Ectodermal cell (in vitro differentiated cells): ENCODE measurements at regions not wholly inside any gene's neighbourhood (a gene's known extent, or its start where the extent isn't known, plus 50 kb on each side); places are given as distances from the start of the nearest gene placed in this dataset.

Experiments
- H3K27ac ChIP-seq: 2 replicates; pipeline ENCODE4 v1.7.0; 2013; ENCODE audit warnings: mild to moderate bottlenecking, low read depth, low read length; ENCODE audit not compliant: insufficient read depth, poor library complexity, severe bottlenecking
- H3K27me3 ChIP-seq: 2 replicates; pipeline ENCODE4 v1.7.0; 2013; ENCODE audit warnings: mild to moderate bottlenecking, low read length; ENCODE audit not compliant: insufficient read depth, control insufficient read depth, poor library complexity, severe bottlenecking
- H3K36me3 ChIP-seq: one replicate; pipeline ENCODE4 v1.7.0; 2013; ENCODE audit warnings: low read length; ENCODE audit not compliant: control insufficient read depth, insufficient read depth
- H3K4me1 ChIP-seq: one replicate; pipeline ENCODE4 v1.7.0; 2013; ENCODE audit warnings: low read length; ENCODE audit not compliant: control insufficient read depth, insufficient read depth
- H3K4me3 ChIP-seq: 2 replicates; pipeline ENCODE4 v1.7.0; 2013; ENCODE audit warnings: low read depth, low read length, control low read depth; ENCODE audit not compliant: insufficient read depth
- H3K9me3 ChIP-seq: 2 replicates; pipeline ENCODE4 v1.7.0; 2013; ENCODE audit warnings: mild to moderate bottlenecking, low read length, moderate library complexity; ENCODE audit not compliant: control insufficient read depth
- WGBS, 2 experiments: methylation state at CpG; one replicate each; pipeline ENCODE4 v1.1.7; 2013; ENCODE audit warnings: missing lambda C conversion rate in 2 of 2; 5-methylcytosine and 5-hydroxymethylcytosine counted together

DNA sequence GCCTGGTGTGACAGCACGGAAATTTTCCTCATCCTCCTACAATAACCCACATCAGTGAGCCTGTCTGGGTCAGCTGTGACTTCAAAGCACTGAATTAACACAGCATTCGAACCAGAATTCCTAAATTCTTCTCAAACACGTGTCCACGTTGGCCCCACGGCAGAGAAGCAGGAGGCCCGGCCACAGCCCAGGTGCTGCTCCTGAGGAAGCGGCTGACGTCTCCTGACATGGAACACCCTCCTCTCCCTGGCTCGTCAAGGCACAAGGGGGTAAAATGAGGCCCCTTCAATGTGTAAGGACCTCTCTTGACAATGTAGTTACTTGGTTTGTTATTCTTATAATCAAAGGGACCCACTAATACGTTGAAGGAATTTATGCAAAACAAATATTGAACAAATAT is 156.3 kb upstream of the GSC start:
- no peak overlapping the region for H3K4me3 ChIP-seq
- no peaks in the 10 kb centered on the region for H3K9me3 ChIP-seq
- WGBS, 2 experiments = 96% methylated on average over 9 to 10 of the region's 10 CpGs
- H3K4me1 ChIP-seq = no peaks in the 10 kb centered on the region
- no peaks in the 10 kb centered on the region for H3K36me3 ChIP-seq
- no peaks in the 10 kb centered on the region for H3K27me3 ChIP-seq
- no peak overlapping the region for H3K27ac ChIP-seq

DNA sequence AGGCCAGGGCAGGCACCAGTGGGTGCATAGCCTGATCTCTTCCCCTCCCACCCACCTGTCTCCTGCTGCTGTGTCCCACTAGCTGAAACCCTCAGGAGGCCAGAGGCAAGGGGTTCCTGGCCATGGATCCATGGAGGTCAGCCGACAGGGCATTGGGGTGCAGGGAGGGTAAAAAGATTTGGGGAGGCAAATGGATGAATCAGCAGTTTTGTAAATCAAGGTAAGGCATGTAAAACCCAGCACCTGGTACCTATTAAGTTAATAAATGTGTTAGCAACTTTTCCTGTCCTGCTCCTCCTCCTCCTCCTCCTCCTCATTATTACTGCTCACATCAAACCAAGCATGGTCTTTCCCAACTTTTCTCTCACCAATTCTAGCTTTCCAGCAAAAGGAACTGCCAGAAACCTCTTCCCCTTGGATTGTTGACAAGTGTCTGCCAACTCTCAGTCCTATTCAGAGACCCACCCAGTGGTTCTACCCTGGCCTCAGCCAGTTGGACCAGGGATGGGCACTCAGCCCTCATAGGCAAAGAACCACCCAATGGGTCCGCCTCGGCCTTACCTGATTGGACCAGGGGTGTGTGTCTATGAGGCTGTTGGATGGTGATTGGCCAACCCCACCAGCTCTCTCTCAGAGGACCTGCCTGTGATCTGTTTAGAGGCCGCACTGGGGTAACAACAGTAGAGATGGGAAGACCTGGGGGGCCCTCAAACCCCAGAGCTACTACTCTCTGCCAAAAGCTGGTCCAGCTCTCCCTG is 155.7 kb upstream of the GSC start:
- WGBS, 2 experiments = 93 to 95% methylated on average over 4 of the region's 4 CpGs

DNA sequence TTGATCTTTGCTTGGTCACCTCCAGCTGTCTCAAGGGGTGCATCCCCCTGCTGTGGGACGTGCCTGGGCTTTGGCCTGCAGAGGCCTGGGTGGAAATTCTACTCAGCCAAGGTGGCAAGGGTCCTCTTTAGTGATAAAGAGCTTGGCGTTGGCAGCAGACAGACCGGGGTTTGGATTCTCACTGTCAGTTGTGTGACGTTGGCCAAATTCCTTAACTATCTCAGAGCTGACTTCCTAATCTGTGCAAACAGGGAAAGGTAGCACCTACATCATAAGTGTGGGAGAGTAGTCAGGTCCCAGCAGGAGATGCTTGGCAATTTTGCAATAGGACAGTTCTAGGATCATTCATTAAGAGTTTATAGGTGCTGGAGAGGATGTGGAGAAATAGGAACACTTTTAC is 154.3 kb upstream of the GSC start:
- Histone ChIP-seq H3K4me3 (no peak overlapping the region), H3K9me3 (no peaks in the 10 kb centered on the region), H3K27ac (no peak overlapping the region), H3K27me3 (no peaks in the 10 kb centered on the region), H3K36me3 (no peaks in the 10 kb centered on the region), H3K4me1 (no peaks in the 10 kb centered on the region)
- WGBS, 2 experiments = 91 to 94% methylated on average over 4 of the region's 4 CpGs

More for the DNA sequence above, 155.7 kb upstream of the GSC start:
- H3K27me3 ChIP-seq = no peaks in the 10 kb centered on the region
- no peak overlapping the region for H3K4me3 ChIP-seq
- no peaks in the 10 kb centered on the region for H3K9me3 ChIP-seq
- no peaks in the 10 kb centered on the region for H3K4me1 ChIP-seq
- H3K27ac ChIP-seq = no peak overlapping the region
- H3K36me3 ChIP-seq = no peaks in the 10 kb centered on the region

DNA sequence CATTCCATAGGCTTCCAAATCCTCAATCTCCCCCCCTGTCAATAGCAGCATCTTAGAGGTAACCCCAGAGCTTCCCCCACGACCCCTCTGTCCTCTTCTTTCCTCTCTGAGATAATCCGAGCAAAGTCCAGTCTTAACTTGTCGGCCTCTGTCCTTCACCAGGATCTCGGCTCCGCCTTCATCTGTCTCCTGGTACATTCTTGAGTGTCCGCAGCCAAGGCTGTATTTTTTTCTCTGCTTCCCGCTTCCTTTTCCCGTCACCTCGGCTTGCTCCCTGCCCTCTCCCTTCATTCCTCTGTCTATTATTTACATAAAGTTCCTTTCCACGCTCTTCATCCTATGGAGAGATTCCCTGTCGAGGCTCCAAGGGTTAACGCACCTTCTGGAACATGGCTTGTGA is 153.9 kb upstream of the GSC start:
- Histone ChIP-seq H3K36me3 (no peaks in the 10 kb centered on the region), H3K27me3 (no peaks in the 10 kb centered on the region), H3K27ac (no peak overlapping the region), H3K9me3 (no peaks in the 10 kb centered on the region), H3K4me1 (no peaks in the 10 kb centered on the region), H3K4me3 (no peak overlapping the region)
- 90 to 94% methylated on average over 12 of the region's 12 CpGs for WGBS, 2 experiments

DNA sequence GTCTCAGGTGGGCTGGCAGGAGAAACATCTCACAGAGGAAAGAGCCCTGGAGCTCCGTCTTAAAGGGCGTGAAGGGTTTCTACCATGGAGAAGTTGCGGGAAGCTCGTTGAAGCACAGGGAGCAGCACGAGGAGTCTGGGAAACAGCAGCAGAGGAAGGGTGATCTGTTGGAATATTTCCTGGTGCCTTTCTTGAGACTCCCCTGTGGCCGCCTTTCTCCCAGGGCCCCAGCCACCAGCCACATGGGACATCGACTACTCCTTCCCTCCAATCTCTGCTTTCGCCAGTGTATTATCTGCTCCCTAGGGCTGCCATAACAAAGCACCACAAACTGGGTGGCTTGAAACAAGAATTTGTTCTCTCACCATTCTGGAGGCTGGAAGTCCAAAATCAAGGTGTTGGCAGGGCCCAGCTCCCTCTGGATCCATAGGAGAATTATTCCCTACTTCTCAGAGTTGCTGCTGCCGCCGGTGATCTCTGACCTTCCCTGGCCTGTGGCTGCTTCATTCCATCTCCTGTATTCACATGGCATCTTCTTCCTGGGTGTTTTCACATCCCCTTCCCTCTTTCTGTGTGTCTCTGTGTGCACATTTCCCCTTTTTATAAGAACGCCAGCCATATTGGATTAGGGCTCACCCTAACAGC is 152.8 kb upstream of the GSC start:
- H3K36me3 ChIP-seq = no peaks in the 10 kb centered on the region
- H3K4me3 ChIP-seq = no peak overlapping the region
- H3K4me1 ChIP-seq = no peaks in the 10 kb centered on the region
- no peaks in the 10 kb centered on the region for H3K9me3 ChIP-seq
- no peaks in the 10 kb centered on the region for H3K27me3 ChIP-seq
- no peak overlapping the region for H3K27ac ChIP-seq
- 94 to 95% methylated on average over 11 of the region's 11 CpGs for WGBS, 2 experiments

DNA sequence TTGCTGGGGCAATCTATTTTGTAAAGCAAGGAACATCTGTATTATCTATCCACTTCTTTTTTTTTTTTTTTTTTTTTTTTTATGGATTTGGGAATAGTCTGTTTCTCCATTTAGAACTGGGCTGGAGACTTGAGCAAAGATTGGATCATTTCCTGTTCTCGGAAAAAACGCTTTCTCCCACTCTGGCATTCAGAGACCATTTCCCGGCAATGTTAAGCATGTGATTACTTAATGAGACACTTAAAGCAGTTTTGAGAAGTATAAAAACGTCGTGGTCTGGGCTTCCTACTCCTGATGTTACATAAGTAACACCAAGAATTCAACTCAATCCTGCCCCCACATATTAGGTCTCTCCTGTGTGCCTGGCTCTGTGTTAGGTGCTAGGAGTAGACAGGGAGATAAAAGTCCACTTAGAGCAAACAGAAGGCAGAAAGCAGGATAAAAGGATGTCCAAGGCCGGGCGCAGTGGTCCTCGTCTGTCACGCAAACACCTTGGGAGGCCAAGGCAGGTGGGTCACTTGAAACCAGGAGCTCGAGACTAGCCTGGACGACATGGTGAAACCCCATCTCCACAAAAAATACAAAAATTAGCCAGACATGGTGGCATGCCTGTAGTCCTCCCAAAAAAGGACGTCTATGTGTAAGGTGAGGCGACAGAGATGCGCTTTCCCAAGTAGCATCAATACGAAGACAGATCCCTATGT is 152.1 kb upstream of the GSC start:
- Histone ChIP-seq H3K27ac (no peak overlapping the region), H3K27me3 (no peaks in the 10 kb centered on the region), H3K4me1 (no peaks in the 10 kb centered on the region), H3K9me3 (no peaks in the 10 kb centered on the region), H3K4me3 (no peak overlapping the region), H3K36me3 (no peaks in the 10 kb centered on the region)
- WGBS, 2 experiments = 92 to 93% methylated on average over 15 of the region's 15 CpGs

DNA sequence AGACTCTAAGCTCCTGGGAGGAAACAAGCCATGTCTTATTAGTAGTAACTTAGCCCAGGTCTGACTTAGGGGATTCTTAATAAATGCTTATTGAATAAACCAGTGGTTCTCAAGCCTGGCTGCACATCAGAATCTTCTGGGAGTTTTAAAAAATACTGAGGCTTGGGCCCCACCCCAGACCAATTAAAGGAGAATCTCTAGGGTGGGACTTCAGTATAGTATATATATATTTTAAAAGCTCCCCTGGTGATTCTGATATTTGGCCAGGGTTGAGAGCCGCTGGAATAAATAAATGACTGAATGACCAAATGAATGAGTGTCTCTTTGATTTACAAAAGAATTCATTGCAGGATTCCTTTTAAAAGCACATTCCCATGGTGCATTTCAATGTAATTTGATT is 151.5 kb upstream of the GSC start:
- no peaks in the 10 kb centered on the region for H3K27me3 ChIP-seq
- no peak overlapping the region for H3K27ac ChIP-seq
- H3K36me3 ChIP-seq = no peaks in the 10 kb centered on the region
- H3K9me3 ChIP-seq = no peaks in the 10 kb centered on the region
- WGBS, 2 experiments = 92% methylated on average over 1 of the region's 1 CpG; no CpG with 5 or more reads in 1 of the 2 experiments
- no peaks in the 10 kb centered on the region for H3K4me1 ChIP-seq
- no peak overlapping the region for H3K4me3 ChIP-seq

DNA sequence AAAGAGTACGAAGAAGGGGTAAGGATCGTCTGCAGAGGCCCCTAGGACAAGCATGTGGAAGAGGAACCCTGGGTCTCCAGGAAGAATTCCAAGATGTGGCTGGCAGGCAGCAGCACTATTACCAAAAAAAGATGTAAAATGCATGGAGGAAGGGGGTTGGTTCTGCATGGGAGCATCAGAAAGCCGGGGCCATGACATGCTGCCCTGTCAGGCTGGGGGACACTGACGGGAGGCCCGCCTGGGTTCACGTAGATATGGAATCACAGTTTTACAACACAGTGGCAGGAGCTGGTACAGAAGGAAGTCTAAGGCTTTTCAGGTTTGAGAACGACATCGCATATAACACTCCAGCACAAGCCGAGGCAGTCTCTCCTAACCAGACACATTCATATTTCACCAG is 150.0 kb upstream of the GSC start:
- no peaks in the 10 kb centered on the region for H3K36me3 ChIP-seq
- H3K27me3 ChIP-seq = no peaks in the 10 kb centered on the region
- WGBS, 2 experiments = 88 to 95% methylated on average over 9 of the region's 9 CpGs
- H3K27ac ChIP-seq = no peak overlapping the region
- H3K9me3 ChIP-seq = no peaks in the 10 kb centered on the region
- no peak overlapping the region for H3K4me3 ChIP-seq
- H3K4me1 ChIP-seq = no peaks in the 10 kb centered on the region

DNA sequence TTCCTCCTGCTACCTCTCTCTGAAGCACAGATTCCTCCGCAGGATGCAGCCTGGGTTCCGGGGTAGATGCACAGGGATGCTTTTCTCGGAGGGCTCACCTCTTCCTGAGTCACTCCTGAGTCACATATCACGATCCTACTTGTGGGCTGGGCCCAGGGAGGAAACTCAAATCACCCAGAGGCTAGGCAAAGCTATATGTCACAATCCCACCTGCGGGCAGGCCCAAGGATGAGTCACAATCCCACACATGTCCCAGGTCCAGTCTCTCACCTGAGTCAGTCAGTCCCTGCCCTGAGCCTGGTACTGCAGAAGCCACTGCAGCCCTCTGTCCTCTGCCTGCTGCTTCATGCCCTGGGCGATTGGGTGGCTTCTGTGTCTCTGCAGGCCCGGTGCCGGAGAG is 149.0 kb upstream of the GSC start:
- H3K4me1 ChIP-seq = no peaks in the 10 kb centered on the region
- no peak overlapping the region for H3K4me3 ChIP-seq
- H3K36me3 ChIP-seq = no peaks in the 10 kb centered on the region
- no peak overlapping the region for H3K27ac ChIP-seq
- no peaks in the 10 kb centered on the region for H3K9me3 ChIP-seq
- WGBS, 2 experiments = 89 to 90% methylated on average over 8 of the region's 8 CpGs
- no peaks in the 10 kb centered on the region for H3K27me3 ChIP-seq

DNA sequence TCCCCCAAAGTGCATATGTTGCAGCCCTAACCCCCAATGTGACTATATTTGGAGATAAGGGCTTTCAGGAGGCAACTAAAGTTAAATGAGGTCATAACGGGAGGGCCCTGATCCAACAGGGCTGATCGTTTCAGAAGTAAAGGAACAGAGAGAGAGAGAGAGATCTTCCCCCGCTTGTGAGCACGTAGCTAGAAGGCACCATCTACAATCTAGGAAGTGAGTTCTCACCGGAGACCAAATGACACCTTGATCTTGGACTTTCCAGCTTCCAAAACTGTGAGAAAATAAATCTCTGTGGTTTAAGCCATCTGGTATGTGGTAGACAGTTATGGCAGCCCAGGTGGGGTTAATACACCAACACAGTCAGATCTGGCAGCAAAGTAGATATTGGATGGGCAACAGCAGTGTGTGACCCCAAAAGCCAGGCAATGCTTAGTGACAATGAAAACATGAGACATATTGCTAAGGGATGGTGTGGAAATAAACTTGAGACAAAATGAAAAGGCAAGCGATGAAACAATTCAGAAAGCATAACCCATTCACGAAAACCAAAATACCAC is 147.2 kb upstream of the GSC start:
- 95 to 96% methylated on average over 6 of the region's 7 CpGs for WGBS, 2 experiments

More for the DNA sequence above, 147.2 kb upstream of the GSC start:
- H3K4me1 ChIP-seq = no peaks in the 10 kb centered on the region
- no peaks in the 10 kb centered on the region for H3K27me3 ChIP-seq
- H3K4me3 ChIP-seq = no peak overlapping the region
- H3K36me3 ChIP-seq = no peaks in the 10 kb centered on the region
- no peak overlapping the region for H3K27ac ChIP-seq
- no peaks in the 10 kb centered on the region for H3K9me3 ChIP-seq
